Fibroblast of skin of scalp (primary cell): ENCODE measurements at regions not wholly inside any gene's neighbourhood (a gene's known extent, or its start where the extent isn't known, plus 50 kb on each side); places are given as distances from the start of the nearest gene placed in this dataset.

Experiments
- DNase-seq: peaks from one replicate; pipeline ENCODE4 v3.0.0-alpha.2; 2013

DNA sequence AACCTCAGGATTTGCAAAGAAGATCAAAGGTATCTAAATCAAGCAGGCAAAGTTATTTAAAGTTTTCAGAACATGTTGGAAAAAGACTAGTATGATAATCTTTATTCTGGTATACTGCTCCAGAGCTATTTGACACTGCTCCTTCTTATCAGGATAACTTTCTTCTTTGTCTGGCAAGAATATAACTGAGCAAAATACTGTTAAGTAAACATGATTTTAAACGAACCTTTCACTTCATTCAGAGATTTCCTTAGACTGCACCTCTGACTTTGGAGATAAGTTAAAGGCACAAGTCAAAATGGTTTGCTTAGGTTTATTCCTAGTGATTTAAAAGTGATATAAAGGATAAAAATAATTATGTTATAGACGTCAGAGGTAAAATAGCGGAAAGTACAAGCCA is 103.9 kb upstream of the CCDC190 start:
- DNase-seq, result no peak

DNA sequence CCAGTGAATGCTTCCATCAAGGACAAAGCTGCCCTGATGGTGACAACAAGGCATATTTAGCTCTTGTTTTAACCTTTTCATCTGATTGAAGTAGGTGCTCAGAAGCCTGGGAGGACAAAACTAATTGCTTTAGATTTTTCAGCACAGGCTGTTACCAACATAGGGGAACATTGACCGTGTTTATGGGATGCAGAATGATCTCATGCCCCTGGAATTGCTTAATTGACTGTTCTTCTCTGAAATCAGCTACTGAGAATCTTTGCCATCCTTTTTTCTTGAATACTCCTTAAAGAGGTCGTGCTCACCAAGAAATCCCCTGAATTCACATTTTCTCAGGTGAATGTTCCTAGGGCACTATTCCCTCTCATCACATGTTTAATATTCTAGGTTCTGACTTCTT is 95.9 kb upstream of the CCDC190 start:
- DNase-seq, result no peak

DNA sequence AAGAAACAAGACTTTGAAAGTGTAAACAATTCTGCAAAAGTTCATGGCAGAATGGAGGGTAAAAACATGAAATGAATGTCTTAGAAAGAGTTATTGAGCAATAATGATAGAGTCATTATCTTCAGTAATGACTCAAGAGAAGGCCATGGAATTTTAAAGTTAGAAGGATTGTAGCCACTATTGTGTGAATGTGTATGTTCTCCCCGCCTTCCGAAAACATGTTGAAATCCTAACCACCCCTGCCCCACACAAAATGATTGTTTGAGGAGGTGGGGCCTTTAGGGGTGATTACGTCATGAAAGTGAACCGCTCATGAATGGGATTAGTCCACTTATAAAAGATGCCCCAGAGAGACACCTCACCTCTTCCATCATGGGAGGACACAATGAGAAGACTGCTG is 93.8 kb upstream of the CCDC190 start:
- no peak for DNase-seq

DNA sequence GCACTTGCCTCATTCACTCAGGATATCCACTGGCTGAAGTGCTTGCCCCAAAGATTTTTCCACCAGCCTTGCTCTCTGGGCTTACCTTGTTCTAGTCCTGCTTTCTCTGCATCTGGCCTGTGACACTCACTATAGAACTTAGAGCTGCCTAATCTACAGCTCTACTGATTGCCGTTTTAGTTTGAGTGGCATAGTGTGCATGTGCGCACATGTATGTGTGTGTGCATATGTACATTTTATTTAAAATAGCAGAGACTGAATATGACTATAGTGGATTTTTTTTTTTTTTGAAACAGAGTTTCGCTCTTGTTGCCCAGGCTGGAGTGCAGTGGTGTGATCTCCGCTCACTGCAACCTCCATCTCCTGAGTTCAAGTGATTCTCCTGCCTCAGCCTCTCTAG is 92.0 kb upstream of the CCDC190 start:
- no peak for DNase-seq

DNA sequence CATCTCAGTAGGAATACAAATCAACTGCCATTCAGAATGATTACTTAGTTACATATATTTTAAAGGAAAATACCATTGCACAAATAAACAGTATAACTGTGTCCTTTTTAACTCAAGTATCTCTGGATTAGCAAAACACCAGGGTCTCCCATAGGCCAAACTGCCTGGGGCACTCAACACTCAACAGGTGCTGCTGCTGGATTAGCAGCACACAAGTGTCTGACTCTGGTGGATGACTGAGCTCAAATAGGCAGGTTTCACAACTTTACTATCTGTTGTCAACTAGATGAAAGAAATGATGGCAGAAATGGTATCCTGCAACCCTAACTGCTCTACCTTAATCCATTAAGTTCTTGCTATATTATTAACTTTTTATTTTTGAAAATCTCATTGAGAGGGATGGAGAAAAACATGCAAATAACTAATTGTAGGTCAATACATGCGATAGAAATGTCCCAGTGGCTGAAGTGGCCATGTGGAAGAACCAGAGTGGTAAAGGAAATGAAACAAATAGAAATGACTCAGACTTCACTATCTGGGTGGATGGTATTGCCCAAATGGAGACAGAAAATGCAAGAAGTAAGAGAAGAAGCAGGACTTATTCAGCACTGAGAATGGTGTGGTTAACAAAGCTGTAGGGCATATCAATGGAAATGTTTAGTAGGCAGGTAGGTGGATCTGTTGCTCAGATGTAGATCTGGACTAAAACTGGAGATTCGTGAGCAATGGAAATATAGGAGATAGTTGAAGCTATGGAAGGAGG is 90.8 kb upstream of the CCDC190 start:
- DNase-seq, result no peak

DNA sequence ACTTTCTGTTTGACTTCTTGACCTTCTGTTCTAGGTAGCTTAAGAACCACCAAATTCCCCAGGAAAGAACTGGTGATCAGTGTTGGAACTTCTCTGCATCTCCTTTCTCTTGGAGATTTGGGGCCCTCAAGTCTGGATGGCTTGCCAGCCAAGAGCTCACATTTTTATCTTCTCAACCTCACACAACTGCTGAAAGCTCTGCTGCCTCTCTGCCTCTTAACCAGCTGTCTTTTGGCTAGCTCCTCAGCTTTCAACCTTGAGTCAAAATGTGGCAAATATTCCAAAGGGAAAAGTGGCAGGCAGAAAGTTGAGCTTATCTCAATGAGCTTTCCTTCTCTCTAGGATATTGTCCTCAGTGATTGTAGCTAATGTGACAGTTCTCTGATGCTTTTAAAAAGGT is 89.2 kb upstream of the CCDC190 start:
- DNase-seq, result no peak

DNA sequence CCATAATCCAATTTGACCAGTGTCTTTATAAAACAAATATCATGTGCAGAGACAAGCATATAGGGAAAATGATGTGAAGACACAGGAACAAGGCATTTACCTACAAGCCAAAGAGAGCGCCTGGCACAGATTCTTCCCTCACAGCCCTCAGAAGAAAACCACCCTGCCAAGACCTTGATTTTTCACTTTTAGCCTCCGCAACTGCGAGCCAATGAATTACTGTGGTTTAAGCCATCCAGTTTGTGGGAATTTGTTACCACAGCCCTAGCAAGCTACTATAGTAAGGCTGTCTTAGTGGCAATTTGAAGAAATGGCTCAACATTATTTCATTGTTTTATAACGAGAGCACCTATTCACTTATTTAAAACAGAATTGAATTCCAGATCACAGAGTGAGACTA is 85.7 kb upstream of the CCDC190 start:
- no peak for DNase-seq

DNA sequence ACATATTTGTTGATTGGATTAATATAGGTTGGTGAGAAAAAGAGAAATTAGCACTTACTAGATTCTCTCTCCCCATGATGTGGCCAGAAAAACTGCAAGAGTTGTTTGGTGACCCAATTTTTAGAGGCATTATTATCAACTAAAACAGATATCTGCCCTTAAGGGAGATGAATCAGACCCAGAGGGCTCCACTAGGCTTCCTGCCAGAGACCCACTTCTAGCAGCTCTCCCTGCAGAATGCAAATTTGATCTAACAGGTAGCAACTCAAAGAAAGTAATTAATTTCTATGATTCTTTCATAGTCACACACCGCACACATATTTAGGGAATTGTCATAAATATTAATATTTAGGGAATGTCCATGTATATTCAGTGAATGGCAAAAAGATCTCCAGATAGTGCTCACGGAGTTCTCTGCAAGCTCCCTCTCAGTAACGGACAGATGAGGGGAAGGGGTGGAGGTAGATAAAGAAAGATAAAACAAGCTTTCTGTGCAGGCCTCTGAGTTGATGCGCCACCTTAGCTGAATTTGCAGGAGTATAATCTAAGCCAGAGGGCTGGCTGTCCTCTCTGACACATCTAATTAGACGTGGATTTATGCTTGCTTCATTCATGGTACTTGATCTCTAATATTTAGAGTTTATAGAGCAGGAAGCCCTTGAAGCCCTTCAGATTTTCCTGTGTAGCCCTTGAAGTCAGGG is 84.1 kb upstream of the CCDC190 start:
- DNase-seq, result no peak

DNA sequence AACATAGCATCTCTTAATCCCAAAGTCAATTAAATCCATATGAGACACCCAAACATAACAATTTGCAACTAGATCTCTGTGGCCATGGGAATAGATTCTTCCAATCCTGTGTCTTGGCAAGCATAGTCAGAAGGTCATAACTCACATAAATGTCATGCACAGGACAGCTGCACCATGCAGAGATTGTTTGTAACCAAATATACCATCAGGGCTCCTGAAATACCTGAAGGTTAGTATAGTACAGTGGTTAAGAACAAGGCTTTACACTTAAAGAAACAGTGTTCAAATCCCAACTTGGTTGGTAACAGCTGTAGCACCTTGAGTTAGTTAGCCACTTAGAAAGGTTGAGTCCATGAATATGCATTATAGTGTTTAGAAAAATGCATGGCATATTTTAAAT is 82.6 kb upstream of the CCDC190 start:
- DNase-seq, result peak; percentile 30

DNA sequence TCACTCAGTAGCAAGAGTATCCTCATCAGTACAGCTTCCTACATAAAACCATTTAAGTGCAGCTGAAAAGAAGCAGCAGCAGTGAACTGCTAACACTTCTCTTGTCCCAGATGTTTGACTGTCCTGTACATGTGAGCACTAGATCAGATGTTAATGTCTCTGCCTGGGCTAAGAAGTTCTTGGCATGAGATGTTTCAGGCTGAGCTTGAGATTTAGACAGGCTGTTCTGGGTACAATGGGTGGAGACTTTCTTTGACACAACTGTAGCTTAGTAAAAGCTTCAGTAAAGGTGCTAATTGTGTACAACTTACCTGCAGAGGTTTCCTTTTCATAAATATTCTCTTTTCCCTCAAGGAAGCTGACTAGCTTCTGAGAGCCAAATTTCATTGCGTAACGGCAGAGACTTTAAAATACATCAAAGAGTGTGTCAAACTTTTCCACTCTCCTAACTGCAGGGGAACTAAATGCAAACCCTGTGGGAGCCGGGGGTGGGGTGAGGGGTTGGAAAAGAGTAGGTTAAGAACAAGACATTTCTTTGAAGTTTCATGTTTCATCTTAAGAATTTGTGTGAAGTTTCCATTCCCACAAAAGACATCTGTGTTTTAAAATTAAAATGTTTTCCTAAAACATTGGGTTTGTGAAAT is 82.1 kb upstream of the CCDC190 start:
- peak; percentile 13 for DNase-seq

DNA sequence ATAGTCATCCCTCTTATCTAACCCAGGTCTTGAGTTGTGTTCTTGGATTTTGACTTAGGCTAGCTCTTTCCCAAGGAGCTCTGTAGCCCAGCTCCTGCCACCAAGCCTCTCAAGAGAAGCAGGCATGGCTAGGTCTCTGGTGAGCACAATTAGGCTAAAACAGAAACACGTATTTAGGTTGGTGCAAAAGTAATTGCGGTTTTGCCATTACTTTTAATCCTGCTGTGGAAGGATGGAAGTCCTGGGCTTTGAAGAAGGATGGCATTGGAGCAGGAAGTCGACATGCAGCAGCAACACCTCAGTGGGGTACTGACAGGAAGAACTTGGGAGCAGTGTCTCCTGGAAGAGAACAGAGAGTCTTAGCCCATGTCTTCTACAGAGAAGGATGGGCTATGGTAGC is 80.0 kb upstream of the CCDC190 start:
- DNase-seq, result no peak

DNA sequence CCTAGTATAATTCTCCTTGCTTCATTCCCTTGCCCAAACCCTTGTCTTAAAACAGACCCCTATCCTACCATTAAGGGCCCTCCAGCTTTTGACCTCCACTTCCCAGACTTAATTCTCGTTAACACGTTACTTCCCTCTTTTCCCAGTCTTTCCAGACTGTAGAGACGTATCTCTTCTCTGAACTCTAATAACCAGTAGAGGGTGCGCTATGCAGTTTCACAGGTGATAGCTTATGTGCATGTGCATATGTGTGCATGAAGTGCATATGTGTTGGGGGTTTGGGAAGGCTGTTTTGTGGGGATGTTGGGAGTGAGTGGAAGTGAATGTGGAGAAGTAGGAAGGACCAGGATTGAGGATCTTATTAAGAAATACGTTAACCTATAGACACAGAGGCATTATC is 78.1 kb upstream of the CCDC190 start:
- DNase-seq, result no peak

DNA sequence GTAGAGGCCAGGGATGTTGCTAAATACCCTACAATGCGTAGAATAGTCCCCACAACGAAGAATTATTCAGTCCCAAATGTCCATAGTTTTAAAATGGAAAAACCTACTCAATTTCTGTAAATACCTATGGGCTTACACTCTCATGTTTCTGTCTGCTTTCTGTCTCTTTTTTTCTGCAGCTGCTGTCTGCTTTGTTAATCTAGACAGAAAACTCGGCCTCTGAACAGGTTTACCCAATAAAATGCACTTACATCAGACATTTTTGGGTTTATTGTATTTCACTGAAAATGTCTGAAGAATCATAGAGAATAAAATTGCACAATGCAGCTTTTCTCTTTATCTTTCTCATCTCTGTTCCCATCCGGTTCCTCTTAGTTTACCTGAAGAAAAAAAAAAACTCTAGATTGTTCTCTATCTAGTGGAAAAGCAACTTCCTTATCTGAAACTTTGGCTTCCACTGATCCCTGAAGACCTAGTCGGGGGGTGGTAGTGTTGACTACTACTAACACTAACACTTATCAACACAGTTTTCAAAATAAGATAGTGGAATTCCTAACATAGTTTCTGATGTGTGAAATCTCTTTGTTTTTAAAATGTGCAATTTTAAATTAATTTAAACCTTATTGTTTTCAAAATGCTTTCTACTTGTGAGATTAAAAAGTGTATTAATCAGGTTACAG is 76.9 kb upstream of the CCDC190 start:
- no peak for DNase-seq

DNA sequence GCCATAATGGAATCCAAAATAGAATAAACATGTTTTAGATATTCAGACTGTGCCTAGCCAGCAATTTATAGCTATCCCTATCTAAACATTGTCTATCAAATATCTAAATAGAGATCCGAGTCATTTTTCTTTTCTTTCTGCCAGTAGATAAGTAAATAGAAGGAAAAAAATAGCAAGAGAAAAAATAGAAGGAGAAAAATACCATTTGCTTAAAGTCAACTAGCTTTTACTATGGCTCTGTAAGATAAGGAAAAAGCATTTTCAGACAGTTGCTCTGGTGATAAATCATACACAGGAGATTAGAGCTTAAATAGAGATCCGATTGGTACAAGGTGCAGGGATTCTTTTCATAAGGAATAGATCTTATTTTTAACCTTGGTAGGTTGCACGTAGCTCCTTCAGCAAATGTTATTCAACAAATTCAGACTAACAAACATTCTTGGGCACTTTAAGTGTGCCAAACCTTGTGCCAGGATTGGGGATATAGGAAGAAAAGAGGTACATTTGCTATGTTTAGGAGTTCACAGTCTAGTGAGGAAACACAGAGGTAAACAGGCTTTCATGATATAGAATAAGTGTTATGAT is 70.1 kb upstream of the CCDC190 start:
- DNase-seq, result no peak

DNA sequence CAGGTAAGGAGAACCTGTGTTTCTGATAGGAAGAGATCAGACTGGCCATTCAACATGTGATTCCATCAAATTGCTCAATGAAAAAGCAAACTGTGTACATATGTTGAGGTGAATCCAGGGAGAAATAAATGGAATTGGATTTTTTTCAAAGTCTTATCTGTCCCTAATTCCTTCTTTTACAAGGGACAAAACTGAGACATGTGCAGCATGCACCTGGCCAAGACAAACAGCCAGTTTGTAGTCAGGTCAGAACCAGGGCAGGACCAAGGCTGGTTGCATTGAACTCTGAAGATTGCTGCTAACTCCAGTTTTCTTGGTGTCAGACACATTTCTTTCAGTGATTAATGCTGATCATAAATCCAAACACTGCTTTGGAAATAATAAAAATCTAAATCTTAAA is 69.6 kb upstream of the CCDC190 start:
- DNase-seq, result no peak

DNA sequence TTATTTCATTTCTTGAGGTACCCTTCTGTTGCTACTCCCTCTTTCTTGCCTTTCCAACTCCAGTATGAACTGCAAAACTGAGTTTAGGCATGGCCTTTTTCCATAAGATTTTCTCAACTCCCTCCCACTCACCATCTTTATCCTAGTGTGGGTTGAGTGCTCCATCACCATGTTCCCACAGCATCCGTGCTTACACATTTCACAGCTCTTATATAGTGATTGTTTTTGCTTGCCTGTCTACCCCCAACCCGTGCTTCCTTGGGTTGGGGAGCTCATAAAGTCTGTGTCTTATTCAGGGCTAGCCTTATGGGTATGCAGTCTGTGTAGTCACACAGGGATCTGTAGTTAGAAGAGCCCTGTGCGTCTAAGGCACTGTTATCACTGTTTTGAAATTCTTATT is 68.2 kb upstream of the CCDC190 start:
- DNase-seq, result no peak

DNA sequence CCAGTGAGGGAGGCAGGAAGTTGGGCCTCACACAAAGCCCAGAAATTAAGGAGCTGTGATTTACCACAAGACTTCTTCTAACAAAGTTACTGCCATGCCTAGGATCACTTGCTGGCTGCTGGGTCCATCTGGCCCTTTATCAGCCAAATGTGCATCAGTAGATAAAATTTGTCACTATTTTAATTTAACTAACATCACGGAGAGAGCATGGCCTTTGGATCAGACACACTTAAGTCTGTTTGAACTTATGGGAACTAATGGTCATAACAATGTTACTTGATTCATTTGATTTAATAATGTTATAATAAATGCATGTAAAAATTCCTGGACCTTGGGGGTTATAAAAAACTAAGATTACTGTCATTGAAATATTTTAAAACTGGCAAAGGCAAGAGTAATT is 67.2 kb upstream of the CCDC190 start:
- no peak for DNase-seq

DNA sequence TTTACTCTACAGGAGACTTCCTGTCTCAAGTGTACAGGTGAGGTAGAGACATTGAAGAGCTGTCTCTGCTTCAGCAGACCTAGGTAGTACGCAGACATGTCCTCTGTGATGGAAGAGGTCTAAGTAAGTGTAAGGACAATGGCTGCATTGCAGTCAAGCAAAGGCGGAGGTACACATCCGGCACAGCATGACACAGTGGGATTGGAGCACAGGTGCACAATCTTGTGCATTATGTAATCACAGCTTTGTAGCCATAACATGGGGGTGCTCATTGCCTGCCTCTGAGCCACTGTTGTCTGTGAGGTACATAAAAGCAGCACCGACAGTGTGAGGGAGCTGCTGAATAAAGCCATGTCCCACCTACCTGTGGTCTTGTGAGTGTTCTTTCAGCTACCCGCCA is 66.4 kb upstream of the CCDC190 start:
- no peak for DNase-seq

DNA sequence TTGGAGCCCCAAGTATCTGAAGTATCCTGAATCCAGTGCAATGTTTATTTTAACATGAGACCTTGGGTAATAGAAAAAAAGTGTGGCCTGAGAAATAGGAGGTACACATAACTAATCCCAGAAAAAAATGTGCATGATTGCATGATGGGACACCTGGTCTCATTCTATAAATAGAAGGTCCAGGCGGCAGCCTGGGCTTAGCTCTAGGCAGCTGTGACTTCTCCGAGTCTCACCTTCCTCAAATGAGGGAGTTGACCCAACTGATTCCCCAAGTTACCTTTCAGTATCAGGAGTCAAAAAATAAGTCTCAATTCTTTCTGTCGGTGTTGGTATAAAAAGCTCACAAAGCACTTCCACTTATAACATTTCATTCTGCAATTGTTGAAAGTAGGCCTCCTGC is 65.9 kb upstream of the CCDC190 start:
- no peak for DNase-seq

DNA sequence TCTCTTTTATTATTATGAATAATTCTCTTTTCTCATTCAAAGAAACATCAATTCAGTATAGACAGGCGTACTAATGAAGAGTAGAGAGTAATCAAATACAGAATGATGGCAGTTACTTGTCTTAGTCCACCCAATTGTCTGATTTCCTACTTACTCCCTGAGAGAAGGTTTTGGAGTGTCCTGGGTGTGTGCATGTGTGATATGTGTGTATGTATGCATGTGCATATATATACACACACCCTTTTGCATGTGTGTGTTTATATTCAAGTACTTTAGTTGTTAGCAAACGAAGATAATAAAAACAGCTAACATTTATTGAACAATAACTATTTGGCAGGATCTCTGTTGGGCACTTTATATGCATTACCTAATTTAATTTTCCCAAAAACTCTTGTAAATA is 63.2 kb upstream of the CCDC190 start:
- DNase-seq, result no peak

DNA sequence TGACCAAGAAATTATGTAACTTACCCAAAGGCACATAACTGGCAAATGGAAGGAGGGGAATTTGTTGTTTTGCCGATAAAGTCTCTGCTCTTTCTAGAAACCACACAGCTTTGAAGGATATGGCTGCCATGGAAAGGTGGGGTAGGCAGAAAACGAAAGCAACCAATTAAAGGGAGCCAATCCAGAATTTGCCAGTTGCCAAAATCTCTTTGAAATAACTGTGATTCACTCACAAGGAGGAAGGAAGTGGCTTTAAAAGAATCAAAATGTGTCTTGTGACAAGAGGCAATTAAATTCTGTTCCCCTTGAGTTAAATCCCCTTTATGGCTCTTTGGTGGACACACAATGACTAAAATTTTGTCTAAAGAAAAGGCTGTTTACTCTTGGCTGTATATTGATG is 61.2 kb upstream of the CCDC190 start:
- DNase-seq, result no peak

DNA sequence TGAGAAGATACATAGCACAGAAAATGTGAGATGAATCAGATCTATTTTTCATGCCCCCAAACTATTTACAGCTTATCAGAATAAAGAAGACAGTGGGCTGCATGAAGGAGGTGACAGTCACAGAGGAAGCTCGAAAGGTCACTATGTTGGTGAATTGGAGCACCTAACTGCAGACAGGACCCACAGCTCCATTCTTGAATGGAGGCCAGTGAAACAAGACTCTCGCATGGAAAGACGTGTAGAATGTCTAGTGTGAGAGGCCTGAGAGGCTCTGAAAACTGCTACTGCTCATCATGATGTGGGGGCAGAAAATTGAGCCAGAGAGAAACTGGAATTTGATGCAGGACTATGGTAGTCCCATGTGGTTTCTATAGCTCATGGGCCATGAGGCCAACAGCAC is 60.3 kb upstream of the CCDC190 start:
- DNase-seq, result no peak

DNA sequence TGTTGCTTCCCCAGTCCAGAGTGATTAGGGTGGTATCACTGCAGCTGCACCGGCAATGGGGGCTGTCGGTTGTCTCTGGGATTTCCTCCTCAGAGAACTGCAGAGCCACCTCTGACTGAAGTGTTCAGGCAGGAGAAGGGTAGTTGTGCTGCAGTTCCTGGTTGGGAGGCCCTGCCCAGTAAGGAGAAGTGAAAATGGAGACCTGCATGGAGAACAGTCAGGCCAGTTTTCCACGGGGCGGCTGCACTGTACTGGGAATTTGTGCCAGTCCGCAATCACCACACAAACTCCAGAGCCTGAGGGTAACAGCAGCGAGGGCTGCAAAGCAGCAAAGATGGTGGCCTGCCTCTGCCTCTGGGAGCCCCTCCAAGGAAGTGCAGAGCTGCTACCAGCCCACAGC is 58.1 kb upstream of the CCDC190 start:
- DNase-seq, result no peak
